HEK293 (cell line): ENCODE measurements at regions not wholly inside any gene's neighbourhood (a gene's known extent, or its start where the extent isn't known, plus 50 kb on each side); places are given as distances from the start of the nearest gene placed in this dataset.

Experiments
- CTCF ChIA-PET: fragments of 350-600 bp; formaldehyde crosslinking; extraction: SDS; loops from one replicate; lab custom pipeline; 2021; ENCODE audit warnings: antibody characterized with exemption; lab: Yijun Ruan, JAX
- POLR2A ChIA-PET: fragments of 300-600 bp; formaldehyde crosslinking; extraction: SDS; loops from one replicate; lab custom pipeline; 2020; ENCODE audit warnings: antibody characterized with exemption, inconsistent platforms; lab: Yijun Ruan, JAX
- H3K27ac ChIP-seq: fragments of 200-500 bp; sonication (Bioruptor generic); 2 replicates; pipeline ENCODE4 v1.5.1; 2014; ENCODE audit warnings: low read depth, low read length, control low read depth, inconsistent platforms; ENCODE audit errors: extremely low read depth
- H3K36me3 ChIP-seq, 2 experiments: fragments of 200-500 bp in 1 of 2; sonication (Bioruptor generic) in 1 of 2; 1 replicate in 1 of 2; 2 replicates in 1 of 2; pipeline ENCODE4 v1.5.1; 2014 to 2017; ENCODE audit warnings: inconsistent platforms in 2 of 2, low read length in 2 of 2; ENCODE audit not compliant: control insufficient read depth in 2 of 2, insufficient read depth in 1 of 2
- H3K4me1 ChIP-seq: fragments of 200-500 bp; sonication (Bioruptor generic); 2 replicates; pipeline ENCODE4 v1.5.1; 2014; ENCODE audit warnings: mild to moderate bottlenecking, low read length, inconsistent platforms; ENCODE audit not compliant: control insufficient read depth, insufficient read depth
- H3K4me3 ChIP-seq: 2 replicates; pipeline ENCODE4 v1.5.1; 2011; ENCODE audit warnings: low read depth, mild to moderate bottlenecking, control low read depth, low read length, moderate library complexity
- H3K9me3 ChIP-seq: fragments of 200-500 bp; sonication (Bioruptor generic); 2 replicates; pipeline ENCODE4 v1.5.1; 2014; ENCODE audit warnings: low read depth, low read length, inconsistent platforms; ENCODE audit not compliant: control insufficient read depth, insufficient read depth
- KLF7 ChIP-seq: fragments of 450-650 bp; formaldehyde crosslinking; IDR thresholded peaks from 2 replicates; pipeline ENCODE4 v1.5.1; 2016; ENCODE audit warnings: missing biosample characterization, missing genetic modification characterization, borderline replicate concordance
- OVOL3 ChIP-seq: fragments of 450-650 bp; formaldehyde crosslinking; IDR thresholded peaks from 2 replicates; pipeline ENCODE4 v1.5.1; 2016; ENCODE audit warnings: missing biosample characterization, missing genetic modification characterization
- SP2 ChIP-seq: fragments of 450-650 bp; formaldehyde crosslinking; IDR thresholded peaks from 2 replicates; pipeline ENCODE4 v1.5.1; 2016; ENCODE audit warnings: missing biosample characterization, missing genetic modification characterization
- ZBTB11 ChIP-seq: fragments of 450-650 bp; formaldehyde crosslinking; conservative IDR thresholded peaks from 2 replicates; pipeline ENCODE4 v1.5.1; 2016; ENCODE audit warnings: low read depth, missing biosample characterization, missing genetic modification characterization
- ZBTB20 ChIP-seq: fragments of 450-650 bp; formaldehyde crosslinking; IDR thresholded peaks from 2 replicates; pipeline ENCODE4 v1.5.1; 2016; ENCODE audit warnings: missing biosample characterization, missing genetic modification characterization
- ZFP37 ChIP-seq: fragments of 450-650 bp; formaldehyde crosslinking; IDR thresholded peaks from 2 replicates; pipeline ENCODE4 v1.5.1; 2016; ENCODE audit warnings: missing biosample characterization, missing genetic modification characterization
- ZNF114 ChIP-seq: fragments of 450-650 bp; formaldehyde crosslinking; IDR thresholded peaks from 2 replicates; pipeline ENCODE4 v1.5.0; 2017; ENCODE audit warnings: missing biosample characterization, missing genetic modification characterization
- ZNF449 ChIP-seq: fragments of 450-650 bp; formaldehyde crosslinking; IDR thresholded peaks from 2 replicates; pipeline ENCODE4 v1.5.1; 2017; ENCODE audit warnings: missing biosample characterization, mild to moderate bottlenecking, missing genetic modification characterization, moderate library complexity
- ZNF561 ChIP-seq: fragments of 450-650 bp; IDR thresholded peaks from 2 replicates; pipeline ENCODE4 v1.5.1; 2018; ENCODE audit warnings: missing biosample characterization, missing genetic modification characterization, borderline replicate concordance
- ZNF571 ChIP-seq: fragments of 450-650 bp; formaldehyde crosslinking; IDR thresholded peaks from 2 replicates; pipeline ENCODE4 v1.5.0; 2017; ENCODE audit warnings: missing biosample characterization, missing genetic modification characterization
- ZNF626 ChIP-seq: fragments of 450-650 bp; sonication (Bioruptor Pico); formaldehyde crosslinking; IDR thresholded peaks from 2 replicates; pipeline ENCODE4 v1.5.1; 2018; ENCODE audit warnings: missing biosample characterization, missing genetic modification characterization, inconsistent platforms
- ZNF654 ChIP-seq: fragments of 450-650 bp; formaldehyde crosslinking; IDR thresholded peaks from 2 replicates; pipeline ENCODE4 v1.5.1; 2016; ENCODE audit warnings: low read depth, missing biosample characterization, missing genetic modification characterization
- ZNF76 ChIP-seq: fragments of 450-650 bp; formaldehyde crosslinking; IDR thresholded peaks from 2 replicates; pipeline ENCODE4; 2016; ENCODE audit warnings: low read depth, missing biosample characterization, missing genetic modification characterization, borderline replicate concordance
- ZNF777 ChIP-seq: fragments of 450-650 bp; formaldehyde crosslinking; IDR thresholded peaks from 2 replicates; pipeline ENCODE4 v1.5.1; 2017; ENCODE audit warnings: missing biosample characterization, missing genetic modification characterization, borderline replicate concordance
- ZNF830 ChIP-seq: fragments of 450-650 bp; IDR thresholded peaks from 2 replicates; pipeline ENCODE4 v1.5.0; 2018; ENCODE audit warnings: missing biosample characterization, missing genetic modification characterization, low read depth, mild to moderate bottlenecking, moderate library complexity
- ZSCAN18 ChIP-seq: fragments of 450-650 bp; formaldehyde crosslinking; IDR thresholded peaks from 2 replicates; pipeline ENCODE4 v1.5.1; 2016; ENCODE audit warnings: missing biosample characterization, missing genetic modification characterization
- TF ChIP-seq, protein P1 (sequence below): fragments of 450-650 bp; formaldehyde crosslinking; IDR thresholded peaks from 2 replicates; pipeline ENCODE4 v1.5.1; 2016; ENCODE audit warnings: missing biosample characterization, missing genetic modification characterization

DNA sequence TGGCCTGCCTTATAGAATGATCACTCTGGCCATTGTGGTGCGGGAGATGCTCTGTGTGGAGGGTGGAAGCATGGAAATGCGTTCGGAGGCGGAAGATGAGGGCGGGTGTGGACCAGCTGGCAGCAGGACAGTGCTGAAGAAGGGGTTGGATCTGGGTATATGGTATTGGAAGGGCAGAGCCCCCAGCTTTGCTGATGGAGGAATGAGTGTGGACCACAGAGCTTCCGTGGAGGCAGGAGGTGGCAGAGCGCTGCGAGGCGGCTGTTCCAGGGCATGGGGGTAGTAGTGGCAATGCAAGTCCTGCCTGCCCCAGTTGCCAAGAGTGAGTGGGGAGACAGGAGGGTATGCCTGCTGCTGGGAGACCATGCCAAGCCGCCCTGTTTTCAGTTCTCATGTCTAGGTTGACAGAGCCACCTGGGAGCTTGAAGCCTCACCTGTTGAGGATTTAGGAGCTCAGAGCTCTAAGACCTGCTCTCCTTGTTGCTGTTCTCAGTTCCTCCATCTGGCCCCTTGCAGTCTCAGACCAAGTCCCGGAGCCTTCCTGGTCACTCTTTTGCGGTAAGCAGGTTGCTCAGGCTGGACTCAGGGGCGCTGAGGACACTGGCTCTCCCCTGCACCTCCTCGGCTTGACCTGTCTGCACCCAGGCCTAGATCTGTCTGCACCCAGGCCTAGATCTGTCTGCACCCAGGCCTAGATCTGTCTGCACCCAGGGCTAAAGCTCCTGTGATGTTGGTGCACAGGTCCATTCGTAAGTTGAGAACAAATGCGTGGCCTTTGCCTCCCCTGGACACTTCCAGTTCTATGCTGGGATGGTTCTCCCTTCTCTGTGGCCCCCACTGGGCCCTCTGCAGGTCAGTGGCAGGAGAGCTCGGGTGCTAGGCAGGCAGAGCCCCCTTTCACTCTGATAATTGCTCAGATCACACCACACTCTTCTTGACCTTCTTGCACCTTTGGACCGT, 290.5 kb upstream of the HS6ST1 start:
- CTCF ChIA-PET: interaction anchor here (0.6 to 0.7 kb wide), 2 partner anchors 32 to 77 kb away, joined by 3 to 4 read pairs; no protein-coding TSS in a partner anchor
- H3K36me3 ChIP-seq: no peaks in the 10 kb centered on the region
- H3K27ac ChIP-seq: no peak overlapping the region
- no peaks in the 10 kb centered on the region for H3K9me3 ChIP-seq
- H3K4me3 ChIP-seq: no peak overlapping the region
- no peaks in the 10 kb centered on the region for H3K4me1 ChIP-seq
- POLR2A ChIA-PET: no interaction called here
- TF ChIP-seq ZNF76 (tag by site-specific recombination) (no peak), OVOL3 (no peak), ZNF777 (tag by site-specific recombination) (no peak), ZBTB20 (no peak), ZNF561 (tag by site-specific recombination) (no peak), ZNF571 (tag by site-specific recombination) (no peak), ZFP37 (tag by site-specific recombination) (no peak), ZNF114 (tag by site-specific recombination) (no peak), ZNF626 (tag by site-specific recombination) (no peak)

GRCh38 chr2:128610496-128610895, 291.8 kb upstream of the HS6ST1 start:
- ChIA-PET POLR2A (no interaction called here), CTCF (no interaction called here)
- no peaks in the 10 kb centered on the region for H3K9me3 ChIP-seq
- no peak overlapping the region for H3K4me3 ChIP-seq
- TF ChIP-seq, protein P1, sequence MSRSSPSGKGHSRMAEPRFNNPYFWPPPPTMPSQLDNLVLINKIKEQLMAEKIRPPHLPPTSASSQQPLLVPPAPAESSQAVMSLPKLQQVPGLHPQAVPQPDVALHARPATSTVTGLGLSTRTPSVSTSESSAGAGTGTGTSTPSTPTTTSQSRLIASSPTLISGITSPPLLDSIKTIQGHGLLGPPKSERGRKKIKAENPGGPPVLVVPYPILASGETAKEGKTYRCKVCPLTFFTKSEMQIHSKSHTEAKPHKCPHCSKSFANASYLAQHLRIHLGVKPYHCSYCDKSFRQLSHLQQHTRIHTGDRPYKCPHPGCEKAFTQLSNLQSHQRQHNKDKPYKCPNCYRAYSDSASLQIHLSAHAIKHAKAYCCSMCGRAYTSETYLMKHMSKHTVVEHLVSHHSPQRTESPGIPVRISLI (tag by site-specific recombination): no peak
- TF ChIP-seq ZBTB11 (tag by site-specific recombination) (no peak), ZSCAN18 (tag by site-specific recombination) (no peak), ZNF830 (tag by site-specific recombination) (no peak), ZNF449 (no peak), SP2 (no peak), KLF7 (tag by site-specific recombination) (no peak), ZNF654 (tag by site-specific recombination) (no peak)
- TF ChIP-seq, all 188 proteins: peak for 0
- no peaks in the 10 kb centered on the region for H3K4me1 ChIP-seq
- H3K27ac ChIP-seq: no peak overlapping the region
- no peaks in the 10 kb centered on the region for H3K36me3 ChIP-seq
